SK-N-SH (cell line): ENCODE measurements at regions not wholly inside any gene's neighbourhood (a gene's known extent, or its start where the extent isn't known, plus 50 kb on each side); places are given as distances from the start of the nearest gene placed in this dataset.

Experiments used
- CTCF ChIA-PET: fragments of 300-600, 350-600 bp; formaldehyde crosslinking; extraction: SDS; loops from one replicate; lab custom pipeline; 2021; lab: Yijun Ruan, JAX
- POLR2A ChIA-PET: fragments of 350-600 bp; sonication (Branson Sonifier 250); formaldehyde crosslinking; extraction: SDS; loops from one replicate; lab custom pipeline; 2020; ENCODE audit warnings: antibody characterized with exemption, inconsistent platforms; lab: Yijun Ruan, JAX
- DNase-seq: peaks from one replicate; pipeline ENCODE4 v3.0.0; 2012
- H2AFZ ChIP-seq: fragments of 200-600 bp; sonication (generic); 2 replicates; pipeline ENCODE4 v1.8.1; 2016; ENCODE audit warnings: antibody characterized with exemption, mild to moderate bottlenecking, low read depth
- H3F3A ChIP-seq: fragments of 200-600 bp; sonication (generic); replicated peaks from 2 replicates; pipeline ENCODE3; 2016; ENCODE audit warnings: antibody characterized with exemption, mild to moderate bottlenecking; ENCODE audit not compliant: insufficient read depth
- H3K27ac ChIP-seq, 2 experiments: fragments of 200-500 bp in 1 of 2; fragments of 200-600 bp in 1 of 2; sonication (Bioruptor generic) in 1 of 2; sonication (generic), shearing (Covaris generic) in 1 of 2; 2 replicates each; pipeline versions ENCODE4 v1.5.1 to v1.6.1; 2014 to 2016; ENCODE audit warnings: low read depth in 2 of 2, inconsistent platforms in 1 of 2, low read length in 1 of 2, mild to moderate bottlenecking in 1 of 2, mixed read lengths in 1 of 2
- H3K27me3 ChIP-seq: fragments of 200-600 bp; sonication (generic), shearing (Covaris generic); 2 replicates; pipeline ENCODE4 v1.6.1; 2016; ENCODE audit warnings: mixed run types; ENCODE audit not compliant: insufficient read depth
- H3K36me3 ChIP-seq, 2 experiments: fragments of 200-500 bp in 1 of 2; fragments of 200-600 bp in 1 of 2; sonication (Bioruptor generic) in 1 of 2; sonication (generic) in 1 of 2; replicated peaks in 1 of 2; 2 replicates each; pipeline versions ENCODE3 to v1.5.1; 2014 to 2016; ENCODE audit warnings: low read length in 1 of 2, mild to moderate bottlenecking in 1 of 2; ENCODE audit not compliant: insufficient read depth in 2 of 2, control insufficient read depth in 1 of 2
- H3K4me1 ChIP-seq, 2 experiments: fragments of 200-500 bp in 1 of 2; fragments of 200-600 bp in 1 of 2; sonication (Bioruptor generic) in 1 of 2; sonication (generic), shearing (Covaris generic) in 1 of 2; 2 replicates each; pipeline versions ENCODE4 v1.5.1 to v1.6.1; 2014 to 2016; ENCODE audit warnings: low read depth in 1 of 2, low read length in 1 of 2, mixed run types in 1 of 2; ENCODE audit not compliant: insufficient read depth in 2 of 2, control insufficient read depth in 1 of 2
- H3K4me2 ChIP-seq: fragments of 200-600 bp; sonication (generic), shearing (Covaris generic); 2 replicates; pipeline ENCODE4 v1.6.1; 2017; ENCODE audit warnings: mixed run types
- H3K4me3 ChIP-seq, 2 experiments: fragments of 200-500 bp in 1 of 2; fragments of 200-600 bp in 1 of 2; sonication (Bioruptor generic) in 1 of 2; sonication (generic), shearing (Covaris generic) in 1 of 2; 2 replicates each; pipeline versions ENCODE4 v1.5.1 to v1.8.1; 2014 to 2016; ENCODE audit warnings: low read depth in 2 of 2, inconsistent platforms in 1 of 2, low read length in 1 of 2, mild to moderate bottlenecking in 1 of 2, mixed read lengths in 1 of 2, moderate library complexity in 1 of 2
- H3K79me2 ChIP-seq: fragments of 200-600 bp; sonication (generic); 2 replicates; pipeline ENCODE4 v1.8.1; 2017; ENCODE audit warnings: mild to moderate bottlenecking; ENCODE audit not compliant: insufficient read depth
- H3K9ac ChIP-seq: fragments of 200-600 bp; sonication (generic); 2 replicates; pipeline ENCODE4 v1.6.1; 2017; ENCODE audit warnings: mixed run types
- H3K9me2 ChIP-seq: fragments of 200-600 bp; sonication (generic); 2 replicates; pipeline ENCODE4 v1.6.1; 2017; ENCODE audit warnings: mixed run types
- H3K9me3 ChIP-seq: fragments of 200-600 bp; sonication (generic); 2 replicates; pipeline ENCODE4 v1.6.1; 2017; ENCODE audit warnings: mixed run types, mild to moderate bottlenecking, moderate library complexity
- H4K20me1 ChIP-seq: fragments of 200-600 bp; sonication (generic); 2 replicates; pipeline ENCODE4 v1.6.1; 2017; ENCODE audit warnings: mild to moderate bottlenecking, mixed run types; ENCODE audit not compliant: insufficient read depth
- EP300 ChIP-seq, 2 experiments: IDR thresholded peaks; 2 replicates each; pipeline versions ENCODE4 v1.4.0 to v1.6.1; 2012; ENCODE audit warnings: borderline replicate concordance in 1 of 2, low read depth in 1 of 2, low read length in 1 of 2
- EZH2phosphoT487 ChIP-seq: fragments of 200-600 bp; sonication (generic); IDR thresholded peaks from 2 replicates; pipeline ENCODE4 v1.6.1; 2017; ENCODE audit warnings: low read depth, mixed run types, mild to moderate bottlenecking, antibody characterized with exemption, moderate library complexity, borderline replicate concordance
- FOSL2 ChIP-seq: IDR thresholded peaks from 2 replicates; pipeline ENCODE4 v1.4.0; 2012; ENCODE audit warnings: low read depth, mild to moderate bottlenecking, moderate library complexity, borderline replicate concordance
- GATA2 ChIP-seq: sonication (generic); formaldehyde crosslinking; IDR thresholded peaks from 2 replicates; pipeline ENCODE4 v1.5.0; 2020; ENCODE audit warnings: mild to moderate bottlenecking, missing genetic modification reagents
- IRF3 ChIP-seq: fragments of 150-350 bp; IDR thresholded peaks from 2 replicates; pipeline ENCODE4 v1.6.1; 2016; ENCODE audit warnings: mild to moderate bottlenecking, low read depth, low read length
- RCOR1 ChIP-seq: fragments of 150-350 bp; IDR thresholded peaks from 2 replicates; pipeline ENCODE4 v1.6.1; 2017; ENCODE audit warnings: antibody characterized with exemption, low read length
- REST ChIP-seq: IDR thresholded peaks from 2 replicates; pipeline ENCODE4 v1.6.1; 2012; ENCODE audit warnings: mild to moderate bottlenecking, low read depth, low read length, moderate library complexity
- SMC3 ChIP-seq: IDR thresholded peaks from 2 replicates; pipeline ENCODE4 v1.6.1; 2012; ENCODE audit warnings: low read depth, low read length, improper control_type of control experiment
- TEAD4 ChIP-seq: IDR thresholded peaks from 2 replicates; pipeline ENCODE4 v1.4.0; 2012; ENCODE audit warnings: mild to moderate bottlenecking, borderline replicate concordance; ENCODE audit not compliant: insufficient read depth
- USF1 ChIP-seq: IDR thresholded peaks from 2 replicates; pipeline ENCODE4 v1.4.0; 2012; ENCODE audit warnings: low read depth, borderline replicate concordance
- WGBS: methylation state at CpG from one replicate; pipeline ENCODE4 v1.1.6; 2017; ENCODE audit warnings: low lambda C conversion rate; 5-methylcytosine and 5-hydroxymethylcytosine counted together

GRCh38 chr1:5235355-5235899 lies 581.0 kb downstream of the AJAP1 start:
- Histone ChIP-seq H2AFZ (no peak overlapping the region), H3K79me2 (no peaks in the 10 kb centered on the region)

GRCh38 chr1:5232537-5232936 lies 578.1 kb downstream of the AJAP1 start:
- ChIA-PET CTCF (interaction anchor here (1.0 kb wide), 1 partner anchor 235 kb away, joined by 3 read pairs; no protein-coding TSS in a partner anchor), POLR2A (no interaction called here)
- Histone ChIP-seq H3K79me2 (no peaks in the 10 kb centered on the region), H3K27ac (no peak overlapping the region), H3K9me2 (no peaks in the 10 kb centered on the region), H3K4me3 (no peak overlapping the region), H3K4me1 (peaks cover 0 to 15% of the 10 kb centered on the region in 2 experiments; a peak in 2 of 4 replicates), H3F3A (no peaks in the 10 kb centered on the region), H3K9me3 (no peaks in the 10 kb centered on the region)
- TF ChIP-seq TEAD4 (no peak), EZH2phosphoT487 (no peak), REST (no peak), USF1 (no peak), EP300 (IDR thresholded peaks at IDR 0.05; ENCODE audit: borderline replicate concordance in 1 of 2, low read depth in 1 of 2, low read length in 1 of 2) (no peak), IRF3 (no peak), FOSL2 (no peak)
- TF ChIP-seq, all 33 proteins: peak for 0
- WGBS: 29% methylated on average over 1 of the region's 1 CpG
- Histone ChIP-seq H3K36me3 (no peaks in the 10 kb centered on the region), H3K9ac (no peak overlapping the region), H3K4me2 (no peak overlapping the region), H4K20me1 (no peaks in the 10 kb centered on the region), H3K27me3 (no peaks in the 10 kb centered on the region), H2AFZ (no peak overlapping the region)
- no peak for DNase-seq

More at GRCh38 chr1:5235355-5235899, 581.0 kb downstream of the AJAP1 start:
- Histone ChIP-seq H3K36me3 (no peaks in the 10 kb centered on the region), H4K20me1 (no peaks in the 10 kb centered on the region), H3K4me3 (no peak overlapping the region; a peak in 1 of 4 replicates), H3K27ac (peak overlapping the region in 1 of 2 experiments; percentile 40; a peak in 1 of 4 replicates), H3K9me2 (no peaks in the 10 kb centered on the region), H3K27me3 (no peaks in the 10 kb centered on the region), H3K4me1 (peaks cover 0 to 27% of the 10 kb centered on the region in 2 experiments; a peak in 2 of 4 replicates), H3K9ac (no peak overlapping the region), H3F3A (no peaks in the 10 kb centered on the region), H3K9me3 (no peaks in the 10 kb centered on the region), H3K4me2 (no peak overlapping the region)
- CTCF ChIA-PET: interaction anchor here (0.6 to 1.7 kb wide), 6 partner anchors 9 to 146 kb away, joined by 3 to 5 read pairs (median 3); no protein-coding TSS in a partner anchor
- DNase-seq: peak; percentile 53
- POLR2A ChIA-PET: no interaction called here
- whole genome bisulfite sequencing: 0% methylated on average over 6 of the region's 6 CpGs
- TF ChIP-seq RCOR1 (peak; percentile 80; the same call in 1 of the 2 replicates), EP300 (IDR thresholded peaks at IDR 0.05; ENCODE audit: borderline replicate concordance in 1 of 2, low read depth in 1 of 2, low read length in 1 of 2) (peak in 1 of 2 experiments; percentile 46; a peak in 1 of 4 replicates), SMC3 (no peak), GATA2 (peak; percentile 91)
